ENCODE measurements at regions not wholly inside any gene's neighbourhood (a gene's known extent, or its start where the extent isn't known, plus 50 kb on each side); places are given as distances from the start of the nearest gene placed in this dataset.

DNA sequence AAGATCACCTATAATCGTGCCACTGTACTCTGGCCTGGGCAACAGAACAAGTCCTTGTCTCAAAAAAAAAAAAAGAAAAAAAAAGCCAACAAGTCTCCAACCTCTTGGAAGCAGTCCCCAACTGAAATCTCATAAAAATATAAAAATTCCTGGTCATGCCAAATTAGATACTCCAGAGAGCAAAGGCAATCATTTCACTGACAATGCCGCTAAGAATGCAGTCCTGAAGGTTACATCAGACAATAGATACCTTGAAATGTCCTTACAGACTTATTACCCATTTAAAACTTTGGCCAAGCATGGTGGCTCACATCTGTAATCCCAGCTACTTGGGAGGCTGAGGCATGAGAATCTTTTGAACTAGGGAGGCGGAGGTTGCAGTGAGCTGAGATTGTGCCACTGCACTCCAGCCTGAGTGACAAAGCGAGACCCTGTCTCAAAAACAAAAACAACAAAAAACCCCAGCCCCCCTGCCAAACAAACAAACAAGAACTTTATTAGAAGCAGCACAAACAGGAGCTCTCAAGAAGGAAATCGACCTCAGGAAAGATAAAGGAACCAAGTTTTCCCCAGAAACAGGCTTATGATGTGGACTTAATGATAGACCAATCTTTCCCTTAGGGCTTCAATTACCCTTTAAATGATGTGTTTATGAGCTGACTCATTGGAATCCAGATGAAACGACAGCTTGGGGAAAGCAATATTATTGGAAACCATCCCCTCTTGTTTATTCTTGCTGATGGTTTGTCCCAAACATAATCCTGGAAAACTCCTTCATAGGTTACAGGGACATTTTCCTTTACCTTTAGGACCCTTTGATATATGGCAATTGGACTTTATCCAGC is 53.1 kb upstream of the XCR1 start:
- Histone ChIP-seq H2AFZ (ENCODE audit: low read depth, low read length) (no peak overlapping the region), H3K27me3 (ENCODE audit: control insufficient read depth in 1 of 2, insufficient read depth in 1 of 2, low read length in 2 of 2) (peaks cover 0 to 13% of the 10 kb centered on the region in 2 experiments), H3K4me2 (ENCODE audit: low read length, poor library complexity, severe bottlenecking) (no peak overlapping the region), H3K27ac (ENCODE audit: low read length, poor library complexity, severe bottlenecking) (no peak overlapping the region), H2BK12ac (ENCODE audit: low read length in 2 of 2) (no peak overlapping the region), H3K14ac (ENCODE audit: low read length in 2 of 2) (no peak overlapping the region), H2AK5ac (ENCODE audit: low read length, severe bottlenecking) (no peak overlapping the region), H2BK5ac (ENCODE audit: low read depth, low read length, poor library complexity, severe bottlenecking) (no peak overlapping the region), H3K4me3 (ENCODE audit: insufficient read depth in 1 of 2, low read depth in 1 of 2, low read length in 2 of 2) (no peak overlapping the region), H3K4ac (ENCODE audit: low read depth in 1 of 2, low read length in 2 of 2) (no peak overlapping the region), H4K8ac (ENCODE audit: low read length) (no peak overlapping the region), H3K23ac (ENCODE audit: low read length in 2 of 2) (no peak overlapping the region), H3K4me1 (ENCODE audit: control insufficient read depth, insufficient read depth, low read depth, low read length) (no peaks in the 10 kb centered on the region), H4K91ac (ENCODE audit: low read length) (no peak overlapping the region), H3K18ac (ENCODE audit: low read depth in 1 of 2, low read length in 2 of 2) (no peak overlapping the region), H3K79me1 (replicated peaks; ENCODE audit: low read length, poor library complexity, severe bottlenecking) (no peaks in the 10 kb centered on the region), H3K9me3 (ENCODE audit: control insufficient read depth, low read length) (no peaks in the 10 kb centered on the region), H3K9ac (ENCODE audit: low read length) (peak overlapping the region; percentile 39), H3K36me3 (ENCODE audit: control insufficient read depth in 1 of 2, insufficient read depth in 2 of 2, low read depth in 1 of 2, low read length in 2 of 2) (no peaks in the 10 kb centered on the region), H2BK15ac (ENCODE audit: low read depth, poor library complexity, severe bottlenecking) (no peak overlapping the region), H2BK120ac (ENCODE audit: low read depth, low read length) (no peak overlapping the region)
- WGBS: 79% methylated on average over 6 of the region's 6 CpGs
- DNase-seq: no peak

DNA sequence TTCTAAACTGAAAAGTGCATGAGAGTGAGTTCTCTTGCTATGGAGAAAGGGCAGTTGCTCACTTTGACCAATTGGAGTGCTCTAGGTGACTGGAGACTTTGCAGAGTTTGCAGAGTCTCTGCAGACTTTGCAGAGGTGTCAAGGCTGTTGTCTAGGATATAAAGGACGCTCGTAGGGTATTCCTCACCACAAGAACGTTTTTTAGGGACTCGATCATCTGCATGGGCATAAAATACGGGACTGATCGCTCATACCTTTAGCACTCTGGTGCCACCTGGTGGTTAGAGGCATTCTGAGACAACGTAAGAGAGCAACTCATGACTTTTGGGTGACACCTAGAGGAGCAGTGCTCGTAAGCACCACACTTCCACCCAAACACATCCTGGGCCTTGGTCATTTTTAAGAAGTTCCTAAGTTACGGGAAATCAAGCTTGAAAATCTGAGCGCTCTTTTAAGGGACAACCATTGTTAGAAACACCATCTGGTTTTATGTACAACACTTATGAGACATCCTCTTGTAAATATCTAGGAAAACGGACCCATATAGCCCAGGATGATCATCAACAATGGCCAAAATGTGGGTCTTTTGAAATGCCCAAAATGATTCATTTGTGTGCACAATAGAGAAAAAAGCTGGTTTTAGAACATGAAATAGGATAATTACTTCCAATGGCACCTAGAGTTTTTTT is 51.6 kb upstream of the XCR1 start:
- H2AFZ ChIP-seq (ENCODE audit: low read depth, low read length): no peak overlapping the region
- H2AK5ac ChIP-seq (ENCODE audit: low read length, severe bottlenecking): no peak overlapping the region
- H2BK12ac ChIP-seq (ENCODE audit: low read length in 2 of 2): no peak overlapping the region
- H3K27me3 ChIP-seq (ENCODE audit: control insufficient read depth in 1 of 2, insufficient read depth in 1 of 2, low read length in 2 of 2): peaks cover 0 to 8% of the 10 kb centered on the region in 2 experiments
- no peak overlapping the region for H3K14ac ChIP-seq (ENCODE audit: low read length in 2 of 2)
- peak overlapping the region; percentile 39 for H3K9ac ChIP-seq (ENCODE audit: low read length)
- H3K4me1 ChIP-seq (ENCODE audit: control insufficient read depth, insufficient read depth, low read depth, low read length): no peaks in the 10 kb centered on the region
- H3K23ac ChIP-seq (ENCODE audit: low read length in 2 of 2): no peak overlapping the region
- peak overlapping the region; percentile 62 for H3K4me2 ChIP-seq (ENCODE audit: low read length, poor library complexity, severe bottlenecking)
- H3K4me3 ChIP-seq (ENCODE audit: insufficient read depth in 1 of 2, low read depth in 1 of 2, low read length in 2 of 2): peak overlapping the region in 1 of 2 experiments; percentile 63
- H2BK5ac ChIP-seq (ENCODE audit: low read depth, low read length, poor library complexity, severe bottlenecking): no peak overlapping the region
- DNase-seq: peak; percentile 88
- no peak overlapping the region for H2BK120ac ChIP-seq (ENCODE audit: low read depth, low read length)
- WGBS: 14% methylated on average over 11 of the region's 11 CpGs
- H3K4ac ChIP-seq (ENCODE audit: low read depth in 1 of 2, low read length in 2 of 2): no peak overlapping the region
- no peak overlapping the region for H2BK15ac ChIP-seq (ENCODE audit: low read depth, poor library complexity, severe bottlenecking)
- no peaks in the 10 kb centered on the region for H3K79me1 ChIP-seq (replicated peaks; ENCODE audit: low read length, poor library complexity, severe bottlenecking)
- no peak overlapping the region for H3K18ac ChIP-seq (ENCODE audit: low read depth in 1 of 2, low read length in 2 of 2)
- no peaks in the 10 kb centered on the region for H3K36me3 ChIP-seq (ENCODE audit: control insufficient read depth in 1 of 2, insufficient read depth in 2 of 2, low read depth in 1 of 2, low read length in 2 of 2)
- H3K9me3 ChIP-seq (ENCODE audit: control insufficient read depth, low read length): no peaks in the 10 kb centered on the region
- no peak overlapping the region for H4K91ac ChIP-seq (ENCODE audit: low read length)
- no peak overlapping the region for H3K27ac ChIP-seq (ENCODE audit: low read length, poor library complexity, severe bottlenecking)
- no peak overlapping the region for H4K8ac ChIP-seq (ENCODE audit: low read length)
